Embryonic facial prominence (tissue), 1 donor: ENCODE measurements at regions not wholly inside any gene's neighbourhood (a gene's known extent, or its start where the extent isn't known, plus 50 kb on each side); places are given as distances from the start of the nearest gene placed in this dataset.

Experiments used
- DNase-seq: peaks from one replicate; pipeline ENCODE4 v3.0.0-alpha.2; 2016; ENCODE audit errors: extremely low spot score

- DNase-seq = no peak
Observed at GRCh38 chr13:59487883-59488282, 675.8 kb downstream of the DIAPH3 start.

DNA sequence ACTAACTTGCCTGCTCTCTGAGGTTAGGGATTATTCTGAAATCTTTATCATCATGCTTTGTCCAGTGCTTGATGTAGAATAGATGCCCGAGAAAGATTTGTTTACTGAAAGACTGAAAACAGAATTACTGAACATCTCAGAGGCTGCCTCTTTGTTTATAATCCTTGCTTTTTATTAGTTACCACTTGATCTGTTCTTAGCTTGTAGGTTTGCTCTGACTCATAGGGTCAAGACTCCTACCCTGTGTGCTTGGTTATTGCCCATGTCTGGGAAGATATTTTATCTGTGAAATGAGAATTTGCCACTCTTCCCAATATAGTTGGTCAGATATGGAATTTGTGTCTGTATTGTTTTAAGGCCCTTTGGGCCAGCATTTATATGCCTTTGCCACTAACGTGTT lies 675.3 kb downstream of the DIAPH3 start:
- DNase-seq = no peak

DNA sequence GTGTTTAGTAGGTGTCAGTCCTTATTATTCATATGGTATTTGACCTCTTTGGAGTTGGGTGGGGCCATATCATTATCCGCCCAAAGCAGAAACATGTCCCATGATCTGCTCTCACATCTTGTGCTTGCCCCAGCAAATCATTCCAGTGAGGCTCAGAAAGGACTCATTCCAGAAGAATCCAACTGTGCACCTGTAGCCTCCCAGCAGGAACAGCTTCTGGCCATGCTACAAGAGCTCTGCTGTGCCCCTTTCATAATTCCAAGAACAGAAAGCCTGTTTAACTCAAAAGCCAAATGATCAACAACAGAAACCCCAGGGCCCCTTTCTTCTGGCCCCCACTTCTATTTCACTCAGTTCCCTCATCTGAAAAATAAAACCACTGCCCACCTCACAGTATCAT lies 673.1 kb downstream of the DIAPH3 start:
- no peak for DNase-seq

DNA sequence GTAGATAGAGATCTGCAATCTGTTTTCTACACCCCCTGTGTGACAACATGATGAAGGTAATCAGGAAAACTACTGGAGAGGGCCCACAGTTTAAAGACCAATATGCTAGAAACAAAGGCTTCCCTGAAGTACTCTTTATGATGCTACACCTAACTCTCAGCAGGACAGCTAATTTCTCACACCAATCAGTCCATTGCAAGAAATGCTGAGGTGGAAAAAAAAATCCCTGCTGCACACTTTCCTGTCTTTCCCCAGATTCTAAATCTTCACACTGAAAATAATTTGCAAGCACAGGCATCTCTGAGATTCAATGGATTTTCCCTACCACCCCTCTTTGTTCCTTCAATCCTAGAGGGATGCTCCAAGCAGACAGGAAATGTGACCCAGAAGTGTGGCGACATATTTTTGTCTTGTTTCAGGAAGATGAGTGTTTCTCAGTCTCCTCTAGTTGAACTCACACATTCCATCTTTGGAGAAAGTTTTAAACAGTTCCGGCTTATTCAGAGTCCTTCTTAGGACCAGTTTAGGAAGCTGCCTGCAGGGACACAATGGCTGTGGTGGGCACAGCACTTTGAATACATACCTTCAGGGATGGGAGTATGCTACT lies 671.6 kb downstream of the DIAPH3 start:
- no peak for DNase-seq

DNA sequence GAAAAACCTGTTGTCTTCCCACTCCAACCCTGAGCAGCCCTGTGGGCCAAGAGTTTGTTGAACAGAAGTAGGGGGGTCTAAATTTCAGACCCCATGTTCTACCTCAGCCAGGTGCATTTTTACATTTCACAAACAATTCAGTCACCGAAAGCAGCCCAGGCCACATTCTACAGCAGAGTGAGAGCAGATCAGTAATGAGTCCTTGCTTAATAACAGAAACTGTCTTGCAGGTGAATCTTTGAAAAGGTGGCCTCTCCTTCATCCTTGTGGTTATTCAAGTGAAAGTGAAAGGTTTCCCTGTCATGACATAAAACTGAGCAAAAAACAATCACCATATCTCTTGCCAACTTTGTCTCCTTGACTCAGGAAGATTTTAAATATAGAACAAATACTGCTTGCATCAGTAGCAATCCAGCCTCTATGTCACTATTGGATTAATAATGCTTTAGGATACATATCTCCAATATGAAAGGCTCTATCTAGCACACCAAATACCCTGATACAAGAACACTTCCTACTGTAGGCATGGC lies 670.2 kb downstream of the DIAPH3 start:
- DNase-seq = no peak

- DNase-seq = no peak
Observed at GRCh38 chr13:59494151-59494550, 669.6 kb downstream of the DIAPH3 start.

DNA sequence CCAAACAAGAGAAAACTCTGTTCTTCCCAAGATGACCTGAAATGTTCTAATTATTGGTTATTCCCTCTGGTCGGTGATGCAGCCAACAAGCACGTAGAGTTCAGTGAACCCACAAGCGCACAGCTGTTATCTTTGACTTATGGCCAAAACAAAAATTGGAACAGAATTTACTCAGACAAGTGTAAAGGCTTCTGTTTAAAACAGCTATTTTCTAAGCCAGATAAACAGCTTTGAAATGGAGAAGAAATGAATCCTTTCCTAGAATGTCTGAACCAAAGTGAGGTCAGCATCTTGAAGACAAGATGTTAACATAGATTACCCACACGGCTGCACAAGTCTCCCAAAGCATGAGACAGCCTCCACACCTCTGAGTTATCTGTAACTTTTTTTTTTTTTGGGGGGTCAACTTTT lies 669.2 kb downstream of the DIAPH3 start:
- no peak for DNase-seq

GRCh38 chr13:59495299-59495698 lies 668.4 kb downstream of the DIAPH3 start:
- no peak for DNase-seq

DNA sequence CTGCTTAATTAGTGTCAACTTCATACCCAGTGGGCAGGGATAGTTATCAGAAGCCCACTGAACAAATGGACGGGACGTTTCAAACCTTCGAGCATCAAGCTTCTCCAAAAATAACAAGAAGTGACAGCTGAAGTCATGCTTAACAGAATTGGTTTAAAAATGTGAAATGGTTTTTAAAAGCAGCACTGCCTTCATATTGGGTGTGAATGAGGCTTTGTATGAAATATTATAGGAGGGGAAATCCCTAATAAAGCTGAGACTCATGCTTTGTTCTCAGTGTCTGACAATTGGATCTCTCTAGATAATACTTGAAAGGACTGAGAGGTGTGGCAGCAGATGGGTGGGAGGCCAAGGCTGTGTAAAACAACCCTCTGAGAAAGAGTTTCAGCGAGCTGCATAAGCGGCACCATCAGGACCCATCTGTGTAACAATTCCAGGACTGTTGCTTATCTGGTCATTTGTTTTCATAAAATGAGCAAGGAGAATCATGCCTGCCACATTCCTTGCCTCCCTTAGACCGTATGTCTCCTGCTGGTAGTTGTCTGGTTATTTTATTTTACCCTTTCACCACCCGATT lies 667.7 kb downstream of the DIAPH3 start:
- no peak for DNase-seq

- no peak for DNase-seq
Observed at GRCh38 chr13:59497621-59498247, 666.0 kb downstream of the DIAPH3 start.

GRCh38 chr13:59501004-59501403 lies 662.7 kb downstream of the DIAPH3 start:
- no peak for DNase-seq

- no peak for DNase-seq
Observed at GRCh38 chr13:59504407-59504806, 659.3 kb downstream of the DIAPH3 start.

DNA sequence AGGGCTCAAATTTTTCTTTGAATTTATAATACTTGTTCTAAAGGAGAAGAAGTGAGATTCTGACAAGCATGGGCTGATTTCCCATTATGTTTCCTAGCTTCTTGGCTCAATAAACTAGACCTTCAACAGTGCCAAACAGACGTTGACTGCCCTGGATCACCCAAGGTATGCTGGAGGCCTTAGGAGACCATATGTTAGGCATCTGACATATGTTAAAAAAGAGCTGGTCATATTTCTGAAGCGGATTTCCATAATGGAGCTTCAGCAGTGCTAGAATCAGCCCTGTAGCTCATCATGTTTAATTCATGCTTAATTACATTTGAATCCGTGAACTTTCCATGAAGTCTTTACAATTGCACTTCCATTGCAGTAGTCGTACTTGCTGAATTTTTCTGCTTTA lies 653.3 kb downstream of the DIAPH3 start:
- DNase-seq = no peak

DNA sequence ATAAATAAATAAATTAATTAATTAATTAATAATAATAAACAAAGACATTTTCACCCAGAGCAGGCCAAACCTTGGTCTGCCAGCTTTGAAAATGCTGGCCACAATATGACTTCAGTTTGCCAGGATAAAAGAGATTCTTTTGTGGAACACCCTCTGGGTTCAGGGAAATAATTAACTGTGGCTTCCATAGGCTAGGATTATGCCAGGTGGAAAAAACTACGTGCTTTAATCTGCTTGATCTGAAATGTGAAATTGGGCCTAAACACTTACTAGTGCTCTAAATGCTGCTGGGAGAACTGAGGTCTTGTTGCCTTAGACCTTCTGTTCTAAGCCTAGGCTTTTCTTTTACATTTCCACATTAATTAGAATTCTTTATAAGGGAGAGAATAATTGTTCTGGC lies 650.0 kb downstream of the DIAPH3 start:
- DNase-seq = no peak

GRCh38 chr13:59514316-59514715 lies 649.4 kb downstream of the DIAPH3 start:
- no peak for DNase-seq

GRCh38 chr13:59519819-59520218 lies 643.9 kb downstream of the DIAPH3 start:
- DNase-seq = no peak

DNA sequence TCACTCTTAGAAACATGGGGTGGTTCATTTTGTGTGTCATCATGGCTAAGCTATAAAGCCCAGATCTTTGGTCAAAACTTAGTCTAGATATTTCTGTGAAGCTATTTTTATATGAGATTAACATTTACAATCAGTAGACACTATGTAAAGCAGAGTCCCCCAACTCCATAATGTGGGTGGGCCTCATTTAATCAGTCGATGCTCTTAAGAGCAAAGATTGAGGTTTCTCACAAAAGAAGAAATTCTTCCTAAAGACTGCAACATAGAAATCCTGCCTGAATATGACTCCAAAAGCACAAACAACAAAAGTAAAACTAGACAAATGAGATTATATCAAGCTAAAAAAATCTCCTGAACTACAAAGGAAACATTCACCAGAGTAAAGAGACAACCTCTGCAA lies 642.2 kb downstream of the DIAPH3 start:
- DNase-seq = no peak

DNA sequence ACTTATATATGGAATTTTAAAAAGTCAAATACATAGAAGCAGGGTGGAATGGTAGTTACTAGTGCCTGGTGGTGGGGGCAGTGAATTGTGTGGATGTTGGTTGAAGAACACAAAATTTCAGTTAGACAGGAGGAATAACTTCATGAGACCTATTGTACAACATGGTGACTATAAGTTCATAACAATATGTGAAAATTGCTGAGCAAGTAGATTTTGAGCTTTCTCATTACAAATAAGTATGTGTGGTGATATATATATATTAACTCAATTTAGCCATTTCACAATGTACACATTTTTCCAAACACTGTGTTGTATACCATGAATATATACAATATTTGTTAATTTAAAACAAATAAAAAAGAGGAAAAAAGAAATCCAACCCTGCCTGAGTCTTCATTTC lies 641.1 kb downstream of the DIAPH3 start:
- no peak for DNase-seq

DNA sequence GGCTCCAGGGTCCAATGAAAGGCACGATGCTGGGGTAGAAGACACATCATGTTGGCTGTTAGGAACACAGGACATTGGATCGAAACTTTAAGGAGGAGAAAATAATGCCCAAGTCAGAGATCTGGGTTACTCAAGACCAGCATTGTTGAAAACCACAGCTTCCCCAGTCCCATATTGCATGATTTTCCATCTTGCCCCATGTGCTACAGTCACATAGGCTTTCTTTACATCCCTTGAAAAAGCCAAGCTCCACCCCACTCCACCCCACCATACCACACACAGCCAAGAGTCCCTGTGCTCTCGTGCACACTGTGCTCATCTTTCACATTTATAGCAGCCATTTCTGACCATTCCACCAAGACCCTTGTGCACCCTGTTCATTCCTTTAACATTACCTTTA lies 636.2 kb downstream of the DIAPH3 start:
- no peak for DNase-seq

GRCh38 chr13:59531571-59532091 lies 632.1 kb downstream of the DIAPH3 start:
- peak; percentile 47 for DNase-seq

GRCh38 chr13:59532405-59532804 lies 631.3 kb downstream of the DIAPH3 start:
- no peak for DNase-seq

GRCh38 chr13:59533561-59534555 lies 629.9 kb downstream of the DIAPH3 start:
- DNase-seq = no peak
